ENCODE measurements at regions not wholly inside any gene's neighbourhood (a gene's known extent, or its start where the extent isn't known, plus 50 kb on each side); places are given as distances from the start of the nearest gene placed in this dataset.

DNA sequence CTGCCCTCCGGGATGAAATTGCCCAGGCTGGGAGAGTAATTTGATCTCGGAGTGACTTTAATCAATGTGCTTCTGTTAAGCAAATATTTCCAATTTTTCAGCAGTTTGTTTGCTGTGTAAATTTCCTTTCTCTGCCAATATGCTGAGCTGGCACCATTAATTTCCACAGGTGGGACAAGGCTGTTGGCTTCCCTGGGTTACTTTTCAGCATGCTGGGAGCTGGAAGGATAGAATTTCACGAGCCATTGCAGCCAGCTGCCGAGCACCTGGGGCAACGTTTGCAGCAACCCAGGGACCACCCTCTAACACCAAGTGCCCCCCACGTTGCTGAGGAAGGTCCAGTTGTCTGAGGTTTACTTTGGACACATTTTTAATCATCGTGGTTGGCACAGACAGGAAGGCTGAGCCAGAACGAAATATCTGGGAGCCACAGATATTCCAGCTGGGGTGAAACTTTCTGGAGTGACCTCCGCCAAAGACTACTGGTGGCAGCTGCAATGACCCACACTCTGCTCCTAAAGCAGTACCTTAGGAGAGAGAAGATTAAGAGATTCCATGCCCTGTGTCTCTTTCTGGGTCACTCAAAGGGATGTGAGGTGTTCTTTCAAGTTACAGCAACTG, 293.3 kb upstream of the RGMA start:
- TF ChIP-seq, protein P1, sequence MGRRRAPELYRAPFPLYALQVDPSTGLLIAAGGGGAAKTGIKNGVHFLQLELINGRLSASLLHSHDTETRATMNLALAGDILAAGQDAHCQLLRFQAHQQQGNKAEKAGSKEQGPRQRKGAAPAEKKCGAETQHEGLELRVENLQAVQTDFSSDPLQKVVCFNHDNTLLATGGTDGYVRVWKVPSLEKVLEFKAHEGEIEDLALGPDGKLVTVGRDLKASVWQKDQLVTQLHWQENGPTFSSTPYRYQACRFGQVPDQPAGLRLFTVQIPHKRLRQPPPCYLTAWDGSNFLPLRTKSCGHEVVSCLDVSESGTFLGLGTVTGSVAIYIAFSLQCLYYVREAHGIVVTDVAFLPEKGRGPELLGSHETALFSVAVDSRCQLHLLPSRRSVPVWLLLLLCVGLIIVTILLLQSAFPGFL (CRISPR knock-in tag; IDR thresholded peaks at IDR 0.05; ENCODE audit: borderline replicate concordance): no peak
- TF ChIP-seq, protein P2, sequence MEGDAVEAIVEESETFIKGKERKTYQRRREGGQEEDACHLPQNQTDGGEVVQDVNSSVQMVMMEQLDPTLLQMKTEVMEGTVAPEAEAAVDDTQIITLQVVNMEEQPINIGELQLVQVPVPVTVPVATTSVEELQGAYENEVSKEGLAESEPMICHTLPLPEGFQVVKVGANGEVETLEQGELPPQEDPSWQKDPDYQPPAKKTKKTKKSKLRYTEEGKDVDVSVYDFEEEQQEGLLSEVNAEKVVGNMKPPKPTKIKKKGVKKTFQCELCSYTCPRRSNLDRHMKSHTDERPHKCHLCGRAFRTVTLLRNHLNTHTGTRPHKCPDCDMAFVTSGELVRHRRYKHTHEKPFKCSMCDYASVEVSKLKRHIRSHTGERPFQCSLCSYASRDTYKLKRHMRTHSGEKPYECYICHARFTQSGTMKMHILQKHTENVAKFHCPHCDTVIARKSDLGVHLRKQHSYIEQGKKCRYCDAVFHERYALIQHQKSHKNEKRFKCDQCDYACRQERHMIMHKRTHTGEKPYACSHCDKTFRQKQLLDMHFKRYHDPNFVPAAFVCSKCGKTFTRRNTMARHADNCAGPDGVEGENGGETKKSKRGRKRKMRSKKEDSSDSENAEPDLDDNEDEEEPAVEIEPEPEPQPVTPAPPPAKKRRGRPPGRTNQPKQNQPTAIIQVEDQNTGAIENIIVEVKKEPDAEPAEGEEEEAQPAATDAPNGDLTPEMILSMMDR (IDR thresholded peaks at IDR 0.05): no peak
